ENCODE measurements at regions not wholly inside any gene's neighbourhood (a gene's known extent, or its start where the extent isn't known, plus 50 kb on each side); places are given as distances from the start of the nearest gene placed in this dataset.

GRCh38 chr4:188754372-188755002 is 615.2 kb downstream of the TRIML1 start:
- TF ChIP-seq ZXDB (tag by site-specific recombination; IDR thresholded peaks at IDR 0.05) = no peak
- no peak for TF ChIP-seq ZNF785 (tag by site-specific recombination; IDR thresholded peaks at IDR 0.05)
- TF ChIP-seq ZNF621 (tag by site-specific recombination; IDR thresholded peaks at IDR 0.05) = no peak
- TF ChIP-seq ZNF555 (tag by site-specific recombination; conservative IDR thresholded peaks at IDR 0.05) = no peak
- TF ChIP-seq YY2 (tag by site-specific recombination; IDR thresholded peaks at IDR 0.05) = no peak
- TF ChIP-seq ZSCAN4 (tag by site-specific recombination; IDR thresholded peaks at IDR 0.05) = no peak
- no peak for TF ChIP-seq ZNF473 (tag by site-specific recombination; IDR thresholded peaks at IDR 0.05)
- TF ChIP-seq TSHZ1 (tag by site-specific recombination; IDR thresholded peaks at IDR 0.05; ENCODE audit: borderline replicate concordance) = no peak
- TF ChIP-seq SETDB1 (IDR thresholded peaks at IDR 0.05; ENCODE audit: insufficient read length, low read length) = no peak
- no peak for TF ChIP-seq SP2 (tag by site-specific recombination; IDR thresholded peaks at IDR 0.05)
- no peak for TF ChIP-seq ZNF677 (tag by site-specific recombination; IDR thresholded peaks at IDR 0.05)
- no peak for TF ChIP-seq ZNF146 (tag by site-specific recombination; IDR thresholded peaks at IDR 0.05)
- no peak for TF ChIP-seq ZFP41 (tag by site-specific recombination; IDR thresholded peaks at IDR 0.05; ENCODE audit: borderline replicate concordance)
- TF ChIP-seq YY1 (tag by site-specific recombination; IDR thresholded peaks at IDR 0.05) = no peak
- no peak for TF ChIP-seq ZEB2 (tag by site-specific recombination; IDR thresholded peaks at IDR 0.05)
- TF ChIP-seq ZNF24 (tag by site-specific recombination; IDR thresholded peaks at IDR 0.05) = no peak
- no peak for TF ChIP-seq ZNF132 (tag by site-specific recombination; IDR thresholded peaks at IDR 0.05; ENCODE audit: borderline replicate concordance)
- ChIA-PET POLR2A (no interaction called here), CTCF (interaction anchor here (0.6 kb wide), 1 partner anchor 760 kb away, joined by 4 read pairs; no protein-coding TSS in a partner anchor)
- Histone ChIP-seq H3K9me3 (ENCODE audit: control insufficient read depth, insufficient read depth, low read depth, low read length) (no peaks in the 10 kb centered on the region), H3K4me1 (ENCODE audit: control insufficient read depth, insufficient read depth, low read length) (no peaks in the 10 kb centered on the region), H3K4me3 (ENCODE audit: low read depth, low read length) (no peak overlapping the region), H3K27ac (ENCODE audit: extremely low read depth, low read depth, low read length) (no peak overlapping the region), H3K36me3 (ENCODE audit: control insufficient read depth in 2 of 2, insufficient read depth in 1 of 2, low read length in 2 of 2) (no peaks in the 10 kb centered on the region)

- TF ChIP-seq ZNF560 (tag by site-specific recombination; IDR thresholded peaks at IDR 0.05; ENCODE audit: borderline replicate concordance) = no peak
- no peak for TF ChIP-seq KLF17 (tag by site-specific recombination; IDR thresholded peaks at IDR 0.05)
- no peak for TF ChIP-seq ZNF501 (tag by site-specific recombination; IDR thresholded peaks at IDR 0.05)
- no peak for TF ChIP-seq MYNN (tag by site-specific recombination; IDR thresholded peaks at IDR 0.05; ENCODE audit: borderline replicate concordance)
- TF ChIP-seq ZNF146 (tag by site-specific recombination; IDR thresholded peaks at IDR 0.05) = no peak
- TF ChIP-seq ZBTB8A (tag by site-specific recombination; IDR thresholded peaks at IDR 0.05) = no peak
- TF ChIP-seq SETDB1 (IDR thresholded peaks at IDR 0.05; ENCODE audit: insufficient read length, low read length) = no peak
- no peak for TF ChIP-seq ZNF26 (tag by site-specific recombination; IDR thresholded peaks at IDR 0.05)
- no peak for TF ChIP-seq ZNF121 (tag by site-specific recombination; IDR thresholded peaks at IDR 0.05)
- TF ChIP-seq ZNF239 (tag by site-specific recombination; IDR thresholded peaks at IDR 0.05) = no peak
- TF ChIP-seq ATF2 (tag by site-specific recombination; IDR thresholded peaks at IDR 0.05; ENCODE audit: low read depth) = no peak
- no peak for TF ChIP-seq ZNF792 (tag by site-specific recombination; IDR thresholded peaks at IDR 0.05)
- no peak for TF ChIP-seq ZNF621 (tag by site-specific recombination; IDR thresholded peaks at IDR 0.05)
- TF ChIP-seq ZNF529 (tag by site-specific recombination; IDR thresholded peaks at IDR 0.05; ENCODE audit: insufficient replicate concordance) = no peak
Measured at GRCh38 chr4:188767496-188767895, 628.3 kb downstream of the TRIML1 start.

More at GRCh38 chr4:188767496-188767895, 628.3 kb downstream of the TRIML1 start:
- Histone ChIP-seq H3K27ac (ENCODE audit: extremely low read depth, low read depth, low read length) (no peak overlapping the region), H3K4me1 (ENCODE audit: control insufficient read depth, insufficient read depth, low read length) (no peaks in the 10 kb centered on the region), H3K4me3 (ENCODE audit: low read depth, low read length) (no peak overlapping the region), H3K36me3 (ENCODE audit: control insufficient read depth in 2 of 2, insufficient read depth in 1 of 2, low read length in 2 of 2) (no peaks in the 10 kb centered on the region), H3K9me3 (ENCODE audit: control insufficient read depth, insufficient read depth, low read depth, low read length) (no peaks in the 10 kb centered on the region)
- ChIA-PET POLR2A (no interaction called here), CTCF (no interaction called here)
